Ishikawa (cell line): ENCODE measurements at regions not wholly inside any gene's neighbourhood (a gene's known extent, or its start where the extent isn't known, plus 50 kb on each side); places are given as distances from the start of the nearest gene placed in this dataset.

Experiments used
- CEBPB ChIP-seq: IDR thresholded peaks from 2 replicates; pipeline ENCODE4 v1.6.1; 2012
- CREB1 ChIP-seq: IDR thresholded peaks from 2 replicates; pipeline ENCODE4 v1.6.1; 2012; ENCODE audit warnings: low read depth
- EGR1 ChIP-seq: IDR thresholded peaks from 2 replicates; pipeline ENCODE4 v1.6.1; 2012
- EP300 ChIP-seq: IDR thresholded peaks from 2 replicates; pipeline ENCODE4 v1.6.1; 2012; ENCODE audit warnings: borderline replicate concordance
- FOXM1 ChIP-seq: IDR thresholded peaks from 2 replicates; pipeline ENCODE4 v1.6.1; 2012; ENCODE audit warnings: low read depth, borderline replicate concordance
- NFIC ChIP-seq: IDR thresholded peaks from 2 replicates; pipeline ENCODE4 v1.6.1; 2012
- RAD21 ChIP-seq: IDR thresholded peaks from 2 replicates; pipeline ENCODE4 v1.6.1; 2012; ENCODE audit warnings: low read depth
- TAF1 ChIP-seq: IDR thresholded peaks from 2 replicates; pipeline ENCODE4 v1.6.1; 2012; ENCODE audit warnings: low read depth, mild to moderate bottlenecking
- TCF12 ChIP-seq: IDR thresholded peaks from 2 replicates; pipeline ENCODE4 v1.6.1; 2012; ENCODE audit warnings: low read depth
- TEAD4 ChIP-seq: IDR thresholded peaks from 2 replicates; pipeline ENCODE4 v1.6.1; 2012
- YY1 ChIP-seq: IDR thresholded peaks from 2 replicates; pipeline ENCODE4 v1.6.1; 2012; ENCODE audit warnings: low read depth
- ZBTB7A ChIP-seq: IDR thresholded peaks from 2 replicates; pipeline ENCODE4 v1.6.1; 2012; ENCODE audit warnings: low read depth
- TF ChIP-seq, protein P1 (sequence below): IDR thresholded peaks from 2 replicates; pipeline ENCODE4 v1.6.1; 2012; ENCODE audit warnings: low read depth, mild to moderate bottlenecking
- TF ChIP-seq, protein P2 (sequence below): IDR thresholded peaks from 2 replicates; pipeline ENCODE4 v1.6.1; 2012
- TF ChIP-seq, protein P3 (sequence below): IDR thresholded peaks from 2 replicates; pipeline ENCODE4 v1.6.1; 2012

DNA sequence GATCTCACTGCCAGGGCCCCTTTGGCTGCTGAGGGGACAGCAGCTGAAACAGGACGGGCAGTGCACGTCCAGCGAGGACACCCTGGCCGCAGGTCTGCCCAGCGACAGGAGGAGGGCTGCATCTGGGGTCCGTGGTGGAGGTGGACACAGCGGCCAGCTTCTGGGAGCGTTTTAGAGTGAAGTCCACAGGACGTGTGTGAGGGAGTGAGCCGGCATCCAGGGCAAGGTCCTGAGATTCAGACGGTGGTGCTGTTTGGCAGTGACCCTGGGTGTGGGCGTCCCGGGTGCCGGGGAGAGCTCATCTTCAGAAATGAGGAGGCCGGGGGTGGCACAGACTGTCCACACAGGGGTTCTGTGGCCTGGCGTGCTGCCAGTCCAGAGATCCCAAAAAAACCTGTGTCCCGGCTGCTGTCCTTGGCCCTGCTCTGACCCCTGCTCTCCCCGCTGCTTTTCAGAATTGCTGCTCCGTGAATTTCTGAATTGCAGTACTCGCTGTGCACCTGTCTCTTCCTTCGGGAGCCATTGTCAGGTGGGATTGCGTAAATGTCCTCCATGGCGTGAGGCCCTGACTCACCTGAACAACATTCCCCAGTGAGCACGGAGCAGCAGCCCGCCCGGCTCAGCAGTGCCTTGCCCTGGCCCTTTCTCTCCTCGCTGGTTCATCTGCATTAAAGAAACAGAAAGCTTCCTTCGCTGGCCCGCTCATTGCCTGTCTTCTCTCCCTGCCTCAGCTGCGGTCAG lies 183.5 kb upstream of the C14orf180 start:
- TF ChIP-seq CEBPB (no peak), RAD21 (no peak), YY1 (no peak), NFIC (no peak), TCF12 (no peak), EP300 (no peak), FOXM1 (no peak), EGR1 (no peak), TEAD4 (no peak)
- TF ChIP-seq, protein P1, sequence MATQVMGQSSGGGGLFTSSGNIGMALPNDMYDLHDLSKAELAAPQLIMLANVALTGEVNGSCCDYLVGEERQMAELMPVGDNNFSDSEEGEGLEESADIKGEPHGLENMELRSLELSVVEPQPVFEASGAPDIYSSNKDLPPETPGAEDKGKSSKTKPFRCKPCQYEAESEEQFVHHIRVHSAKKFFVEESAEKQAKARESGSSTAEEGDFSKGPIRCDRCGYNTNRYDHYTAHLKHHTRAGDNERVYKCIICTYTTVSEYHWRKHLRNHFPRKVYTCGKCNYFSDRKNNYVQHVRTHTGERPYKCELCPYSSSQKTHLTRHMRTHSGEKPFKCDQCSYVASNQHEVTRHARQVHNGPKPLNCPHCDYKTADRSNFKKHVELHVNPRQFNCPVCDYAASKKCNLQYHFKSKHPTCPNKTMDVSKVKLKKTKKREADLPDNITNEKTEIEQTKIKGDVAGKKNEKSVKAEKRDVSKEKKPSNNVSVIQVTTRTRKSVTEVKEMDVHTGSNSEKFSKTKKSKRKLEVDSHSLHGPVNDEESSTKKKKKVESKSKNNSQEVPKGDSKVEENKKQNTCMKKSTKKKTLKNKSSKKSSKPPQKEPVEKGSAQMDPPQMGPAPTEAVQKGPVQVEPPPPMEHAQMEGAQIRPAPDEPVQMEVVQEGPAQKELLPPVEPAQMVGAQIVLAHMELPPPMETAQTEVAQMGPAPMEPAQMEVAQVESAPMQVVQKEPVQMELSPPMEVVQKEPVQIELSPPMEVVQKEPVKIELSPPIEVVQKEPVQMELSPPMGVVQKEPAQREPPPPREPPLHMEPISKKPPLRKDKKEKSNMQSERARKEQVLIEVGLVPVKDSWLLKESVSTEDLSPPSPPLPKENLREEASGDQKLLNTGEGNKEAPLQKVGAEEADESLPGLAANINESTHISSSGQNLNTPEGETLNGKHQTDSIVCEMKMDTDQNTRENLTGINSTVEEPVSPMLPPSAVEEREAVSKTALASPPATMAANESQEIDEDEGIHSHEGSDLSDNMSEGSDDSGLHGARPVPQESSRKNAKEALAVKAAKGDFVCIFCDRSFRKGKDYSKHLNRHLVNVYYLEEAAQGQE = no peak
- TF ChIP-seq, protein P2, sequence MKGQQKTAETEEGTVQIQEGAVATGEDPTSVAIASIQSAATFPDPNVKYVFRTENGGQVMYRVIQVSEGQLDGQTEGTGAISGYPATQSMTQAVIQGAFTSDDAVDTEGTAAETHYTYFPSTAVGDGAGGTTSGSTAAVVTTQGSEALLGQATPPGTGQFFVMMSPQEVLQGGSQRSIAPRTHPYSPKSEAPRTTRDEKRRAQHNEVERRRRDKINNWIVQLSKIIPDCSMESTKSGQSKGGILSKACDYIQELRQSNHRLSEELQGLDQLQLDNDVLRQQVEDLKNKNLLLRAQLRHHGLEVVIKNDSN = no peak
- TF ChIP-seq, protein P3, sequence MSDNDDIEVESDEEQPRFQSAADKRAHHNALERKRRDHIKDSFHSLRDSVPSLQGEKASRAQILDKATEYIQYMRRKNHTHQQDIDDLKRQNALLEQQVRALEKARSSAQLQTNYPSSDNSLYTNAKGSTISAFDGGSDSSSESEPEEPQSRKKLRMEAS = no peak

DNA sequence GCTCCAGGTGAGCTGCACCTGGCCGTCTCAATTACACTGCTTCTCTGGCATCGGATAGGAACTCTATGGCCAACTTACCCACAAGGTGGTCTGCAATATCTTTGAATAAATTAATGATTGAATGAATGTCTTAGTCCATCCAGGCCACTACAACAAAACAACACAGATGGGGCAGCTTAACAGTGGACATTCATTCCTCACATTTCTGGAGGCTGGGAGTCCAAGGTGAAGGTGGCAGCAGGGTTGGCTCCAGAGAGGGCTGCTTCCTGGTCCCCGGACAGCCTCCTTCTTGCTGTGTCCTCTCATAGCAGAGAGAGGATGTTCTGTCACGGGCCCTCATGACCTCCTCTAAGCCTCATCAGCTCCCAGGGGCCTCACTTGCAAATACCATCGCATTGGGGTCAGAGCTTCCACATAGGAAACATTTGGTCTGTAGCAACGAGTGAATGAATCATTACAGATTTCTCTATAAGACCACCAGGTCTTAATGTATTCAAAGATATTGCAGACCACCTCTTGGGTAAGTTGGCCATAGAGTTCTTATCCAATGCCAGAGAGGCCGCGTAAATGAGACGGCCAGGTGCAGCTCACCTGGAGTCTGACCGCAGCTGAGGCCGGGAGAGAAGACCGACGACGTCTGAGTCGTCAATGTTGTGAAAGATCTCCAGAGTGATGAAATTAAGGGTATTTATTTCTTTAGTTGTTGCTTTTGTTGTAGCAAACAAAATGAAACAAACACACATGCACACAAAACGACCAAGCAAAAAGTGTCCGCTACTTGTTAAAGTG lies 182.7 kb upstream of the C14orf180 start:
- TF ChIP-seq CREB1 = no peak
- TF ChIP-seq, protein P1 = no peak
- no peak for TF ChIP-seq TCF12
- no peak for TF ChIP-seq TAF1
- no peak for TF ChIP-seq YY1
- no peak for TF ChIP-seq NFIC
- no peak for TF ChIP-seq TEAD4

DNA sequence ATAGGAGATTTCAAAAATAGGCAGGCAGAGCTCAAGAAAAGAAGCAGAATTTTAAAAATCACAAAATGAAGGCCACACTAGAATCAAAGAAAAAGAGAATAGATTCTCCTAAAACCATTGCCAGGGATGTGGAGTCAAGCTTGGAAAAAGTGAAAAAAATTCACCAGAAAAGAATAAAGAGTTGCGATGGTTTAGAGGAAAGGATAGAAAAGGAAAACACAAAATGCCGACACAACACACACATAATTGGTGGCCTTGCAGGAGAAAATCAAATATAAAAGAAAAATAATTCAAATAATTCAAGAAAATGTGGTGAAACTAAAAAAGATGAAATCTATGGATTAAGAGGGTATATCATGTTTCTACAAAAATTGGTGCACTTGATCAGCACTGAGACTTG lies 181.6 kb upstream of the C14orf180 start:
- TF ChIP-seq RAD21 = no peak
- TF ChIP-seq ZBTB7A = no peak
- TF ChIP-seq FOXM1 = no peak
- no peak for TF ChIP-seq YY1
- TF ChIP-seq, protein P3 = no peak
- TF ChIP-seq EP300 = no peak
- TF ChIP-seq CREB1 = no peak
- TF ChIP-seq NFIC = no peak
- no peak for TF ChIP-seq TAF1
- TF ChIP-seq CEBPB = no peak
- TF ChIP-seq EGR1 = no peak
- TF ChIP-seq, protein P2 = no peak
- no peak for TF ChIP-seq TEAD4
- TF ChIP-seq, protein P1 = no peak
- TF ChIP-seq TCF12 = no peak

DNA sequence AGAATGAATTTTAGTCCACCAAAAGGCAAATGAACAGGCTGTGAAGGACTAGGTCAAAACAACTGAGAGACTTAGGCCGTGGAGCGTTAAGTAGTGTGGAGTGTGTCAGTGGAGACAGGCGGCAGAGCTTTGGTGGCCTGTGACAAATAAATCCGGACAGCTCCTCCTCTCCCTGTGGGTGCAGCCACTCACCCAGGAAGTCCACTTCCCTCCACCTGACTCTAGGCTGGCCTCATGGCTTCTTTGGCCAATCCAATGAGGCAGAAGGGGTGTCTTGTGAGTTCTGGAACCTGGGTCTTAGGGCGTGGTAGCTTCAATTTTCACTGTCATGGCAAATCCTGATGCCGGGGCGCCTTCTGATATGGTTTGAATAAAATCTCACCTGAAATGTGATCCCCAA lies 180.9 kb upstream of the C14orf180 start:
- TF ChIP-seq, protein P2 = no peak
- TF ChIP-seq, protein P1 = no peak
- no peak for TF ChIP-seq CREB1
- no peak for TF ChIP-seq TAF1
- TF ChIP-seq TEAD4 = no peak
- no peak for TF ChIP-seq NFIC
- TF ChIP-seq ZBTB7A = no peak
